HCT116 (cell line): ENCODE measurements at regions not wholly inside any gene's neighbourhood (a gene's known extent, or its start where the extent isn't known, plus 50 kb on each side); places are given as distances from the start of the nearest gene placed in this dataset.

Source experiments
- ATAC-seq: fragments of 200-7000 bp; cut with Tn5 transposase; 2 replicates; pipeline ENCODE4 v1.9.1; 2020; ENCODE audit warnings: mild to moderate bottlenecking, moderate library complexity
- BruUV-seq: library from RNA; stranded (reverse); fragments of 400-500 nt; replicated peaks from 2 replicates; lab custom pipeline; 2021; lab: Mats Ljungman, UMichigan
- CTCF ChIA-PET: fragments of 300-600 bp; sonication (Branson Sonifier 250); formaldehyde crosslinking; loops from one replicate; lab custom pipeline; 2021; ENCODE audit warnings: antibody characterized with exemption; lab: Charles Lee
- POLR2A ChIA-PET: fragments of 300-600, 350-600 bp; sonication (Branson Sonifier 250); formaldehyde crosslinking; loops from one replicate; lab custom pipeline; 2021; ENCODE audit warnings: antibody characterized with exemption; lab: Charles Lee
- RAD21 ChIA-PET, 2 experiments: fragments of 300-600 bp; sonication (Branson Sonifier 250); formaldehyde crosslinking; loops; one replicate each; lab custom pipeline; 2023; ENCODE audit warnings: low total read pairs in 2 of 2; ENCODE audit not compliant: uncharacterized antibody in 2 of 2, unreplicated experiment in 2 of 2, low non-redundant PET in 1 of 2; lab: Charles Lee
- DNase-seq: peaks from one replicate; pipeline ENCODE4 v3.0.0-alpha.2; 2010; ENCODE audit warnings: low read depth, low spot score
- H2AFZ ChIP-seq: fragments of 200-600 bp; shearing (Covaris generic), sonication (generic); 2 replicates; pipeline ENCODE4 v1.6.1; 2017; ENCODE audit warnings: low read depth, mixed run types, mixed read lengths, antibody characterized with exemption, low read length; ENCODE audit not compliant: poor library complexity, severe bottlenecking
- H3K27ac ChIP-seq: 2 replicates; pipeline ENCODE4 v1.5.1; 2012; ENCODE audit warnings: low read depth, low read length
- H3K27me3 ChIP-seq: fragments of 200-600 bp; sonication (generic); 2 replicates; pipeline ENCODE4 v1.6.1; 2016; ENCODE audit warnings: mixed run types, low read length, mixed read lengths; ENCODE audit not compliant: insufficient read depth
- H3K36me3 ChIP-seq, 2 experiments: fragments of 200-500 bp in 1 of 2; fragments of 200-600 bp in 1 of 2; sonication (Bioruptor generic) in 1 of 2; sonication (generic) in 1 of 2; 2 replicates each; pipeline versions ENCODE4 v1.5.1 to v1.6.1; 2014 to 2016; ENCODE audit warnings: low read length in 2 of 2, inconsistent platforms in 1 of 2, mixed read lengths in 1 of 2, mixed run types in 1 of 2; ENCODE audit not compliant: insufficient read depth in 2 of 2, control insufficient read depth in 1 of 2
- H3K4me1 ChIP-seq, 2 experiments: fragments of 200-600 bp in 1 of 2; sonication (generic) in 1 of 2; 2 replicates each; pipeline versions ENCODE4 v1.5.1 to v1.6.1; 2012 to 2017; ENCODE audit warnings: low read length in 2 of 2, inconsistent platforms in 1 of 2, mild to moderate bottlenecking in 1 of 2, mixed read lengths in 1 of 2, mixed run types in 1 of 2, moderate library complexity in 1 of 2; ENCODE audit not compliant: insufficient read depth in 2 of 2, control insufficient read depth in 1 of 2
- H3K4me2 ChIP-seq: fragments of 200-600 bp; sonication (generic); 2 replicates; pipeline ENCODE4 v1.6.1; 2017; ENCODE audit warnings: mixed run types, low read length, mixed read lengths
- H3K4me3 ChIP-seq, 2 experiments: fragments of 200-600 bp in 1 of 2; sonication (generic) in 1 of 2; replicated peaks in 1 of 2; 2 replicates each; pipeline ENCODE4 v1.5.1; 2011 to 2016; ENCODE audit warnings: low read length in 2 of 2, control low read depth in 1 of 2, low read depth in 1 of 2, mild to moderate bottlenecking in 1 of 2, mixed read lengths in 1 of 2, mixed run types in 1 of 2
- H3K79me2 ChIP-seq: fragments of 200-600 bp; sonication (generic); 2 replicates; pipeline ENCODE4 v1.6.1; 2017; ENCODE audit warnings: mild to moderate bottlenecking, mixed run types, low read length, moderate library complexity, mixed read lengths; ENCODE audit not compliant: insufficient read depth
- H3K9ac ChIP-seq: fragments of 200-600 bp; sonication (generic); 2 replicates; pipeline ENCODE4 v1.6.1; 2016; ENCODE audit warnings: low read length, mixed read lengths
- H3K9me2 ChIP-seq: fragments of 200-600 bp; sonication (generic), shearing (Covaris generic); 2 replicates; pipeline ENCODE4 v1.6.1; 2017; ENCODE audit warnings: mixed run types, mild to moderate bottlenecking, moderate library complexity; ENCODE audit not compliant: insufficient read depth
- H3K9me3 ChIP-seq, 2 experiments: fragments of 200-500 bp in 1 of 2; fragments of 200-600 bp in 1 of 2; sonication (Bioruptor generic) in 1 of 2; sonication (generic) in 1 of 2; 2 replicates each; pipeline ENCODE4 v1.6.1; 2014 to 2017; ENCODE audit warnings: low read length in 2 of 2, mixed read lengths in 2 of 2, inconsistent platforms in 1 of 2, low read depth in 1 of 2, mild to moderate bottlenecking in 1 of 2, mixed run types in 1 of 2, moderate library complexity in 1 of 2; ENCODE audit not compliant: control insufficient read depth in 1 of 2, insufficient read depth in 1 of 2
- H4K20me1 ChIP-seq: fragments of 200-600 bp; sonication (generic), shearing (Covaris generic); 2 replicates; pipeline ENCODE4 v1.6.1; 2017; ENCODE audit warnings: mixed run types, mild to moderate bottlenecking, moderate library complexity; ENCODE audit not compliant: insufficient read depth
- CTCF ChIP-seq, 3 experiments: fragments of 200-600 bp in 1 of 3; sonication (generic) in 1 of 3; IDR thresholded peaks in 2 of 3; conservative IDR thresholded peaks in 1 of 3; 2 replicates each; pipeline ENCODE4 v1.5.1; 2012 to 2017; ENCODE audit warnings: low read depth in 2 of 3, low read length in 2 of 3, antibody characterized with exemption in 1 of 3, borderline replicate concordance in 1 of 3, control low read depth in 1 of 3, mild to moderate bottlenecking in 1 of 3, mixed read lengths in 1 of 3, mixed run types in 1 of 3, moderate library complexity in 1 of 3; ENCODE audit not compliant: insufficient read depth in 1 of 3
- EGR1 ChIP-seq: IDR thresholded peaks from 2 replicates; pipeline ENCODE4 v1.6.1; 2012; ENCODE audit warnings: low read depth
- EZH2 ChIP-seq: fragments of 200-600 bp; sonication (generic); IDR thresholded peaks from 2 replicates; pipeline ENCODE4 v1.6.1; 2017; ENCODE audit warnings: antibody characterized with exemption, mixed run types
- EZH2phosphoT487 ChIP-seq: fragments of 200-600 bp; IDR thresholded peaks from 2 replicates; pipeline ENCODE4 v1.6.1; 2018; ENCODE audit warnings: antibody characterized with exemption, borderline replicate concordance
- JUND ChIP-seq: IDR thresholded peaks from 2 replicates; pipeline ENCODE4 v1.6.1; 2012
- MAX ChIP-seq: IDR thresholded peaks from 2 replicates; pipeline ENCODE4 v1.6.1; 2012
- RAD21 ChIP-seq: IDR thresholded peaks from 2 replicates; pipeline ENCODE4 v1.6.1; 2012; ENCODE audit warnings: low read depth, mild to moderate bottlenecking
- TCF7L2 ChIP-seq: IDR thresholded peaks from 2 replicates; pipeline ENCODE4 v1.7.0; 2011; ENCODE audit warnings: borderline replicate concordance, inconsistent platforms; ENCODE audit not compliant: insufficient read depth, insufficient read length; ENCODE audit errors: extremely low read depth
- YY1 ChIP-seq: IDR thresholded peaks from 2 replicates; pipeline ENCODE4 v1.6.1; 2011; ENCODE audit warnings: low read length, low read depth, moderate library complexity, mild to moderate bottlenecking; ENCODE audit not compliant: insufficient replicate concordance; ENCODE audit errors: extremely low read depth
- intact Hi-C: fragments of 100-400 bp; cut with micrococcal nuclease; formaldehyde crosslinking; loops from 2 replicates; pipeline ENCODE4 v1.10.0; 2022

- Histone ChIP-seq H3K79me2 (no peaks in the 10 kb centered on the region), H3K27me3 (no peaks in the 10 kb centered on the region), H3K4me1 (peaks cover 0 to 3% of the 10 kb centered on the region in 2 experiments; a peak in 1 of 4 replicates), H3K9ac (no peak overlapping the region), H3K4me2 (no peak overlapping the region), H3K36me3 (no peaks in the 10 kb centered on the region), H3K9me2 (no peaks in the 10 kb centered on the region)
- ChIA-PET CTCF (no interaction called here), RAD21 (no interaction called here), POLR2A (no interaction called here)
- no peak for DNase-seq
- intact Hi-C loops: no loop called here
- TF ChIP-seq MAX: no peak
- no peak for TF ChIP-seq EZH2
- no peak for TF ChIP-seq CTCF (IDR thresholded peaks at IDR 0.05 in 2 of 3, conservative IDR thresholded peaks at IDR 0.05 in 1 of 3; ENCODE audit: borderline replicate concordance in 1 of 3, insufficient read depth in 1 of 3, low read depth in 2 of 3, low read length in 2 of 3)
- no peak for TF ChIP-seq EZH2phosphoT487
- TF ChIP-seq RAD21: no peak
- no peak for TF ChIP-seq EGR1
- TF ChIP-seq, all 23 proteins: peak for 0
- H3K27ac ChIP-seq: no peak overlapping the region
- H3K4me3 ChIP-seq: no peak overlapping the region
- H2AFZ ChIP-seq: no peak overlapping the region
- BruUV-seq: no TSS peak
- no peaks in the 10 kb centered on the region for H4K20me1 ChIP-seq
- no peak for ATAC-seq
- H3K9me3 ChIP-seq: no peaks in the 10 kb centered on the region
Measured at GRCh38 chr12:47311568-47311967, 231.8 kb upstream of the AMIGO2 start.

GRCh38 chr12:47311010-47311409 lies 231.3 kb upstream of the AMIGO2 start:
- no peaks in the 10 kb centered on the region for H3K9me3 ChIP-seq
- ChIA-PET POLR2A (no interaction called here), CTCF (no interaction called here), RAD21 (no interaction called here)
- DNase-seq (no peak), ATAC-seq (no peak)
- no TSS peak for BruUV-seq
- H3K27me3 ChIP-seq: no peaks in the 10 kb centered on the region
- no peaks in the 10 kb centered on the region for H3K36me3 ChIP-seq
- H3K79me2 ChIP-seq: no peaks in the 10 kb centered on the region
- H3K9me2 ChIP-seq: no peaks in the 10 kb centered on the region
- TF ChIP-seq JUND (no peak), TCF7L2 (no peak), CTCF (IDR thresholded peaks at IDR 0.05 in 2 of 3, conservative IDR thresholded peaks at IDR 0.05 in 1 of 3; ENCODE audit: borderline replicate concordance in 1 of 3, insufficient read depth in 1 of 3, low read depth in 2 of 3, low read length in 2 of 3) (no peak), YY1 (no peak), EZH2 (no peak)
- no peak overlapping the region for H3K9ac ChIP-seq
- H3K27ac ChIP-seq: no peak overlapping the region
- H3K4me3 ChIP-seq: no peak overlapping the region
- H4K20me1 ChIP-seq: no peaks in the 10 kb centered on the region
- peaks cover 0 to 3% of the 10 kb centered on the region in 2 experiments; a peak in 1 of 4 replicates for H3K4me1 ChIP-seq
- H2AFZ ChIP-seq: no peak overlapping the region
- no peak overlapping the region for H3K4me2 ChIP-seq
- intact Hi-C loops: no loop called here
